K562 (cell line): ENCODE measurements at regions not wholly inside any gene's neighbourhood (a gene's known extent, or its start where the extent isn't known, plus 50 kb on each side); places are given as distances from the start of the nearest gene placed in this dataset.

Experiments used
- ATAC-seq: fragments of 200-7000 bp; cut with Tn5 transposase; 3 replicates; pipeline ENCODE4 v1.9.1; 2020; ENCODE audit warnings: moderate library complexity
- BruUV-seq: library from RNA; stranded (reverse); fragments of 400-500 nt; replicated peaks from 2 replicates; lab custom pipeline; 2021; lab: Mats Ljungman, UMichigan
- CTCF ChIA-PET: fragments of 300-600 bp; formaldehyde crosslinking; extraction: SDS; loops from one replicate; lab custom pipeline; 2021; ENCODE audit warnings: low intra/inter-chr PET ratio; lab: Yijun Ruan, JAX
- POLR2A ChIA-PET: fragments of 300-600, 350-650 bp; sonication (Branson Sonifier 250); formaldehyde crosslinking; extraction: SDS; loops from one replicate; lab custom pipeline; 2021; ENCODE audit warnings: antibody characterized with exemption, inconsistent platforms; lab: Yijun Ruan, JAX
- DNase-seq, 4 experiments: peaks; one replicate each; pipeline versions ENCODE4 v3.0.0 to v3.0.0-alpha.2; 2011 to 2018; ENCODE audit warnings: low spot score in 3 of 4, mixed read lengths in 3 of 4; ENCODE audit errors: extremely low read depth in 1 of 4
- FAIRE-seq: peaks from 2 replicates; lab custom pipeline; 2011; peaks lifted over from hg19 to GRCh38; lab: Jason Lieb, UNC
- H2AFZ ChIP-seq: 2 replicates; pipeline ENCODE4 v1.6.0; 2011; ENCODE audit warnings: low read depth, low read length, control low read depth, inconsistent platforms
- H3K27ac ChIP-seq: fragments of 200-600 bp; 3 replicates; pipeline ENCODE4 v1.8.0; 2011; ENCODE audit warnings: low read depth, mild to moderate bottlenecking, control low read depth, inconsistent platforms, low read length, moderate library complexity, mixed read lengths; ENCODE audit errors: extremely low read depth
- H3K27me3 ChIP-seq, 2 experiments: fragments of 300-600 bp in 1 of 2; 2 replicates in 1 of 2; 3 replicates in 1 of 2; pipeline versions ENCODE4 v1.6.0 to v1.8.0; 2011; ENCODE audit warnings: inconsistent platforms in 2 of 2, low read length in 2 of 2, mild to moderate bottlenecking in 1 of 2, mixed read lengths in 1 of 2, moderate library complexity in 1 of 2; ENCODE audit not compliant: control insufficient read depth in 2 of 2, insufficient read depth in 2 of 2
- H3K36me3 ChIP-seq: fragments of 300-600 bp; 3 replicates; pipeline ENCODE4 v1.8.0; 2011; ENCODE audit warnings: mild to moderate bottlenecking, low read length, inconsistent platforms; ENCODE audit not compliant: control insufficient read depth, insufficient read depth
- H3K4me1 ChIP-seq, 2 experiments: fragments of 200-600 bp in 1 of 2; replicated peaks in 1 of 2; 2 replicates in 1 of 2; 3 replicates in 1 of 2; pipeline versions ENCODE4 v1.5.1 to v1.8.0; 2011; ENCODE audit warnings: inconsistent platforms in 2 of 2, low read length in 2 of 2, mild to moderate bottlenecking in 1 of 2, mixed read lengths in 1 of 2, moderate library complexity in 1 of 2; ENCODE audit not compliant: control insufficient read depth in 2 of 2, insufficient read depth in 2 of 2
- H3K4me2 ChIP-seq: 2 replicates; pipeline ENCODE4 v1.6.1; 2011; ENCODE audit warnings: low read length, control low read depth, inconsistent platforms, mixed read lengths; ENCODE audit not compliant: insufficient read depth
- H3K4me3 ChIP-seq: fragments of 200-600 bp; sonication (generic), shearing (Covaris generic); 2 replicates; pipeline ENCODE4 v1.5.1; 2016; ENCODE audit warnings: control low read depth, inconsistent platforms
- H3K79me2 ChIP-seq: fragments of 200-600 bp; 3 replicates; pipeline ENCODE4 v1.8.0; 2011; ENCODE audit warnings: low read length, inconsistent platforms; ENCODE audit not compliant: control insufficient read depth, insufficient read depth
- H3K9ac ChIP-seq, 2 experiments: 2 replicates each; pipeline versions ENCODE4 v1.6.0 to v1.6.1; 2011; ENCODE audit warnings: low read depth in 2 of 2, low read length in 2 of 2, control low read depth in 1 of 2, inconsistent platforms in 1 of 2, mild to moderate bottlenecking in 1 of 2, mixed read lengths in 1 of 2; ENCODE audit not compliant: insufficient read depth in 1 of 2
- H3K9me1 ChIP-seq: one replicate; pipeline ENCODE4 v1.6.0; 2011; ENCODE audit warnings: inconsistent platforms, mild to moderate bottlenecking, low read length, moderate library complexity; ENCODE audit not compliant: control insufficient read depth, insufficient read depth
- H3K9me3 ChIP-seq: replicated peaks from 2 replicates; pipeline ENCODE4 v1.5.1; 2011; ENCODE audit warnings: low read depth, low read length, inconsistent platforms; ENCODE audit not compliant: control insufficient read depth, insufficient read depth
- H4K20me1 ChIP-seq: replicated peaks from 2 replicates; pipeline ENCODE4 v1.6.1; 2011; ENCODE audit warnings: low read length, inconsistent platforms, mixed read lengths; ENCODE audit not compliant: control insufficient read depth, insufficient read depth
- FOXA3 ChIP-seq, 2 experiments: fragments of 450-650 bp in 1 of 2; sonication (generic) in 1 of 2; formaldehyde crosslinking; IDR thresholded peaks in 1 of 2; conservative IDR thresholded peaks in 1 of 2; 2 replicates each; pipeline versions ENCODE4 v1.4.0 to v1.8.0; 2020 to 2022; ENCODE audit warnings: mild to moderate bottlenecking in 2 of 2, missing genetic modification reagents in 1 of 2
- HMG20B ChIP-seq: fragments of 250-450 bp; sonication (Bioruptor Pico); IDR thresholded peaks from 2 replicates; pipeline ENCODE4 v1.5.0; 2021; ENCODE audit warnings: mild to moderate bottlenecking
- ILF3 ChIP-seq: fragments of 450-650 bp; IDR thresholded peaks from 2 replicates; pipeline ENCODE4 v1.6.1; 2018; ENCODE audit warnings: antibody characterized with exemption, mild to moderate bottlenecking, moderate library complexity, borderline replicate concordance
- SRSF7 ChIP-seq: fragments of 200-400 bp; formaldehyde crosslinking; optimal IDR thresholded peaks from 2 replicates; pipeline ENCODE3; 2017; ENCODE audit warnings: mild to moderate bottlenecking, low read depth, low read length
- TEAD2 ChIP-seq: fragments of 450-650 bp; IDR thresholded peaks from 2 replicates; pipeline ENCODE4 v1.6.1; 2016; ENCODE audit warnings: missing genetic modification characterization, control low read depth, missing compliant biosample characterization
- WGBS: fragments of 100-300 bp; shearing (Covaris generic); methylation state at CpG from one replicate; pipeline ENCODE4 v1.1.6; 2016; ENCODE audit warnings: low coverage, mixed read lengths; ENCODE audit not compliant: insufficient coverage; ENCODE audit errors: missing lambda C conversion rate; 5-methylcytosine and 5-hydroxymethylcytosine counted together
- in situ Hi-C: fragments of 300-500 bp; cut with MboI; formaldehyde crosslinking; loops from 4 replicates; pipeline ENCODE4 v1.15.0; 2018; ENCODE audit warnings: inconsistent platforms, mixed read lengths
- intact Hi-C: fragments of 100-400 bp; cut with micrococcal nuclease; formaldehyde crosslinking; loops from 2 replicates; pipeline ENCODE4 v1.14.2; 2022
- TF ChIP-seq, protein P1 (sequence below), 2 experiments: fragments of 450-650 bp; conservative IDR thresholded peaks; 2 replicates each; pipeline ENCODE4 v1.6.1; 2017; ENCODE audit warnings: mild to moderate bottlenecking in 2 of 2, moderate library complexity in 2 of 2
- TF ChIP-seq, protein P2 (sequence below): sonication (generic); formaldehyde crosslinking; IDR thresholded peaks from 2 replicates; pipeline ENCODE4 v1.8.1; 2023; ENCODE audit warnings: mild to moderate bottlenecking, missing genetic modification reagents
- TF ChIP-seq, protein P3 (sequence below), 2 experiments: fragments of 450-650 bp; IDR thresholded peaks; 2 replicates each; pipeline ENCODE4 v1.6.1; 2016; ENCODE audit warnings: mild to moderate bottlenecking in 2 of 2, borderline replicate concordance in 1 of 2, low read depth in 1 of 2, moderate library complexity in 1 of 2

DNA sequence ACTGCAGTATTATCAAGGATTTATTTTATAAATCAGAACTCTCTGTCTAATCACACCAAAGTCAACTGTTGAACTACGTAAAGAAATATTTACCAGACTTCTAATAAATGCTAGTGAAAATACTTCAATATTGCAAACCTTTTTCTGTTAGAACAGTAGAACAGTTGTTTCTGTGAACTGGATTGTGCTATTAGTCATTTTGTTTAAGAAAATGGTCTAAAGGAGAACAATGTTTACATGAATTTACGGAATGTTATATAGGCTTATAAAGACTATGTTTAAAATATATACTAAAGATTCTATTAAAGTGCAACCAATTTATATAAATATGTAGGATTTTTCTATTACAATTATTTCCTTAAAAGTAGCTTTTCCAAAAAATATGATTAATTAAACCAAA, 471.4 kb downstream of the FSCB start (continued):
- TF ChIP-seq TEAD2 (tag) (no peak), ILF3 (no peak)
- TF ChIP-seq, protein P1, sequence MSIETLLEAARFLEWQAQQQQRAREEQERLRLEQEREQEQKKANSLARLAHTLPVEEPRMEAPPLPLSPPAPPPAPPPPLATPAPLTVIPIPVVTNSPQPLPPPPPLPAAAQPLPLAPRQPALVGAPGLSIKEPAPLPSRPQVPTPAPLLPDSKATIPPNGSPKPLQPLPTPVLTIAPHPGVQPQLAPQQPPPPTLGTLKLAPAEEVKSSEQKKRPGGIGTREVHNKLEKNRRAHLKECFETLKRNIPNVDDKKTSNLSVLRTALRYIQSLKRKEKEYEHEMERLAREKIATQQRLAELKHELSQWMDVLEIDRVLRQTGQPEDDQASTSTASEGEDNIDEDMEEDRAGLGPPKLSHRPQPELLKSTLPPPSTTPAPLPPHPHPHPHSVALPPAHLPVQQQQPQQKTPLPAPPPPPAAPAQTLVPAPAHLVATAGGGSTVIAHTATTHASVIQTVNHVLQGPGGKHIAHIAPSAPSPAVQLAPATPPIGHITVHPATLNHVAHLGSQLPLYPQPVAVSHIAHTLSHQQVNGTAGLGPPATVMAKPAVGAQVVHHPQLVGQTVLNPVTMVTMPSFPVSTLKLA (conservative IDR thresholded peaks at IDR 0.05) = no peak
- TF ChIP-seq, all 486 proteins: peak for 0

DNA sequence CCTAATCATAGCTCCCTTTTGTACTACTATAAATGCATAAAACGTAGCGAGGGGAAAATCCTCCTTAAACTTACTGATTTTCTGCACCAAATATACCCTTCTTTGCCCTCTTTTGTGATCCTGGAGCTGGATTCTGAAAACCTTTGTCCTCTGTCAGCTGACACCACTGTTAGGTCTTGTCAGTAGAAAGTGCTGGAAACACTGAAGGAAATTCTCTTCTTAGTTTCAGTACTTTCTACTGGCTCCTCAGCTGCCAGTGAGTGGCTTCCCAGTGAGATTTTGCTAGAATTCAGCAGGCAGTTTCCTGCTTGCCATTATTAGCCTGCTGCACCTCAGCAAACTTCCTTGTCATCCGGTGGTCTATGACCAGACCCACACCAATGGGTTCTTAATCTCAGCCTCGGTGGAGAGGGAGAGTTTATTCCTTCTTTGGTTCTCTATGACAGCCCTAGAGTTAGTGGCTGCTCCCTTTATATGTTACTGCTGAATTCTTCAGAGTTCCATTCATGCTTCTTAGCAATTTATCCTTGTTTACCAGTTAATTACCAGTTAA, 476.2 kb downstream of the FSCB start:
- no TSS peak for BruUV-seq
- no peak overlapping the region for H2AFZ ChIP-seq
- DNase-seq = no peak
- no peak overlapping the region for H3K27ac ChIP-seq
- in situ Hi-C loops = no loop called here
- no peaks in the 10 kb centered on the region for H3K36me3 ChIP-seq
- intact Hi-C loops = no loop called here
- H3K9me3 ChIP-seq = no peaks in the 10 kb centered on the region
- H3K9me1 ChIP-seq = no peaks in the 10 kb centered on the region
- ATAC-seq = no peak
- no peaks in the 10 kb centered on the region for H3K79me2 ChIP-seq
- no peaks in the 10 kb centered on the region for H4K20me1 ChIP-seq
- H3K4me2 ChIP-seq = no peak overlapping the region
- ChIA-PET CTCF (no interaction called here), POLR2A (no interaction called here)
- no peak for FAIRE-seq
- no peaks in the 10 kb centered on the region for H3K27me3 ChIP-seq
- 0% methylated on average over 3 of the region's 4 CpGs for WGBS
- H3K9ac ChIP-seq = no peak overlapping the region
- no peak overlapping the region for H3K4me3 ChIP-seq
- no peaks in the 10 kb centered on the region for H3K4me1 ChIP-seq
- TF ChIP-seq SRSF7 (no peak), HMG20B (CRISPR knock-in tag) (no peak), FOXA3 (CRISPR knock-in tag; conservative IDR thresholded peaks at IDR 0.05 in 1 of 2, IDR thresholded peaks at IDR 0.05 in 1 of 2) (no peak)
- TF ChIP-seq, protein P2, sequence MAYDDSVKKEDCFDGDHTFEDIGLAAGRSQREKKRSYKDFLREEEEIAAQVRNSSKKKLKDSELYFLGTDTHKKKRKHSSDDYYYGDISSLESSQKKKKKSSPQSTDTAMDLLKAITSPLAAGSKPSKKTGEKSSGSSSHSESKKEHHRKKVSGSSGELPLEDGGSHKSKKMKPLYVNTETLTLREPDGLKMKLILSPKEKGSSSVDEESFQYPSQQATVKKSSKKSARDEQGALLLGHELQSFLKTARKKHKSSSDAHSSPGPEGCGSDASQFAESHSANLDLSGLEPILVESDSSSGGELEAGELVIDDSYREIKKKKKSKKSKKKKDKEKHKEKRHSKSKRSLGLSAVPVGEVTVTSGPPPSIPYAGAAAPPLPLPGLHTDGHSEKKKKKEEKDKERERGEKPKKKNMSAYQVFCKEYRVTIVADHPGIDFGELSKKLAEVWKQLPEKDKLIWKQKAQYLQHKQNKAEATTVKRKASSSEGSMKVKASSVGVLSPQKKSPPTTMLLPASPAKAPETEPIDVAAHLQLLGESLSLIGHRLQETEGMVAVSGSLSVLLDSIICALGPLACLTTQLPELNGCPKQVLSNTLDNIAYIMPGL (CRISPR knock-in tag) = no peak
- TF ChIP-seq, protein P3, sequence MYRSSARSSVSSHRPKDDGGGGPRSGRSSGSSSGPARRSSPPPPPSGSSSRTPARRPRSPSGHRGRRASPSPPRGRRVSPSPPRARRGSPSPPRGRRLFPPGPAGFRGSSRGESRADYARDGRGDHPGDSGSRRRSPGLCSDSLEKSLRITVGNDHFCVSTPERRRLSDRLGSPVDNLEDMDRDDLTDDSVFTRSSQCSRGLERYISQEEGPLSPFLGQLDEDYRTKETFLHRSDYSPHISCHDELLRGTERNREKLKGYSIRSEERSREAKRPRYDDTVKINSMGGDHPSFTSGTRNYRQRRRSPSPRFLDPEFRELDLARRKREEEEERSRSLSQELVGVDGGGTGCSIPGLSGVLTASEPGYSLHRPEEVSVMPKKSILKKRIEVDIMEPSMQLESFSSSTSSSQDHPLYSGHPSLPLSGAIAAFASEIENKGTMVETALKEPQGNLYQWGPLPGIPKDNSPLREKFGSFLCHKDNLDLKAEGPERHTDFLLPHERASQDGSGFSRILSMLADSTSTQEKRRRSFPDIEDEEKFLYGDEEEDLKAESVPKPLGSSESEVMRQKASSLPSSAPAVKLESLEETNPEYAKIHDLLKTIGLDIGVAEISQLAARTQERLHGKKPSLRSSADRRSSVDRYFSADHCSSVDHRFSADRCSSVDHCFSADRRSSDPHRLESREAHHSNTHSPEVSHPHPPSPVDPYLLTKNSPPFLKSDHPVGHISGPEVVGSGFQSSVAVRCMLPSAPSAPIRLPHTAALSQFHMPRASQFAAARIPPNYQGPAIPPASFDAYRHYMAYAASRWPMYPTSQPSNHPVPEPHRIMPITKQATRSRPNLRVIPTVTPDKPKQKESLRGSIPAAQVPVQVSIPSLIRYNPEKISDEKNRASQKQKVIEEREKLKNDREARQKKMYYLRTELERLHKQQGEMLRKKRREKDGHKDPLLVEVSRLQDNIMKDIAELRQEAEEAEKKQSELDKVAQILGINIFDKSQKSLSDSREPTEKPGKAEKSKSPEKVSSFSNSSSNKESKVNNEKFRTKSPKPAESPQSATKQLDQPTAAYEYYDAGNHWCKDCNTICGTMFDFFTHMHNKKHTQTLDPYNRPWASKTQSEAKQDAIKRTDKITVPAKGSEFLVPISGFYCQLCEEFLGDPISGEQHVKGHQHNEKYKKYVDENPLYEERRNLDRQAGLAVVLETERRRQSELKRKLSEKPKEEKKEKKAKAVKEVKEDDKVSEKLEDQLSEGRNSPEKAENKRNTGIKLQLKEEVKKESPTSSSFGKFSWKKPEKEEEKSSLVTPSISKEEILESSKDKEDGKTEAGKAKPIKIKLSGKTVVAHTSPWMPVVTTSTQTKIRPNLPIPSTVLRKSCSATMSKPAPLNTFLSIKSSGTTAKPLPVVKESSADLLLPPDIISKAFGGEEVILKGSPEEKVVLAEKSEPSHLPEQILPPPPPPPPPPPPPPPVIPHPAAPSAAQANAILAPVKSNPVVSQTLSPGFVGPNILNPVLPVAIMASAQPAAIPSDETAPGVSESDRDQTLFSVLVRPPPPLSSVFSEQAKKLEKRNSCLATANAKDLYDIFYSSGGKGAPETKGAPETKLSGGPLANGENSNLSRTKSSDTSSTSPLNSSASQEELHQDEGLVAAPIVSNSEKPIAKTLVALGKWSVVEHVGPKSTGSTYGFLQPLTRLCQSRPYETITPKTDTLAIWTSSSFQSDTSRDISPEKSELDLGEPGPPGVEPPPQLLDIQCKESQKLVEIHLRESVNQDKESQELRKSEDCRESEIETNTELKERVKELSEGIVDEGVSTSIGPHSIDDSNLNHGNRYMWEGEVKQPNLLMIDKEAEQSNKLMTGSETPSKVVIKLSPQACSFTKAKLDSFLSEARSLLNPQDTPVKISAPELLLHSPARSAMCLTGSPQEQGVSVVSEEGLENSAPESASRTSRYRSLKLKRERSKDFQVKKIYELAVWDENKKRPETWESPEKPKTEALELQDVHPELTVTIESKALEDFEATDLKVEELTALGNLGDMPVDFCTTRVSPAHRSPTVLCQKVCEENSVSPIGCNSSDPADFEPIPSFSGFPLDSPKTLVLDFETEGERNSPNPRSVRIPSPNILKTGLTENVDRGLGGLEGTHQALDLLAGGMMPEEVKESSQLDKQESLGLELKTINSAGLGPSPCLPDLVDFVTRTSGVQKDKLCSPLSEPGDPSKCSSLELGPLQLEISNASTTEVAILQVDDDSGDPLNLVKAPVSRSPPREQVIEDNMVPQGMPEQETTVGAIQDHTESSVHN (IDR thresholded peaks at IDR 0.05; ENCODE audit: borderline replicate concordance in 1 of 2, low read depth in 1 of 2) = no peak
